ENCODE measurements at regions not wholly inside any gene's neighbourhood (a gene's known extent, or its start where the extent isn't known, plus 50 kb on each side); places are given as distances from the start of the nearest gene placed in this dataset.

- Histone ChIP-seq H3K27me3 (ENCODE audit: control insufficient read depth in 5 of 5, insufficient read depth in 4 of 5, low read length in 5 of 5) (no peaks in the 10 kb centered on the region), H3K27ac (ENCODE audit: low read depth, low read length) (no peak overlapping the region), H3K9ac (ENCODE audit: low read length in 5 of 5) (no peak overlapping the region), H3K36me3 (ENCODE audit: control insufficient read depth in 5 of 5, insufficient read depth in 5 of 5, low read length in 5 of 5) (no peaks in the 10 kb centered on the region), H3K9me3 (ENCODE audit: control insufficient read depth in 5 of 5, low read length in 5 of 5) (no peaks in the 10 kb centered on the region), H3K4me3 (ENCODE audit: low read depth in 1 of 5, low read length in 5 of 5) (no peak overlapping the region), H3K4me1 (ENCODE audit: control insufficient read depth in 5 of 5, insufficient read depth in 5 of 5, low read length in 5 of 5) (no peaks in the 10 kb centered on the region)
These were observed 338.0 kb downstream of the EFNB2 start for GRCh38 chr13:106197496-106197895.

GRCh38 chr13:106187501-106188095 is 347.9 kb downstream of the EFNB2 start:
- Histone ChIP-seq H3K4me3 (ENCODE audit: low read depth in 1 of 5, low read length in 5 of 5) (no peak overlapping the region), H3K27ac (ENCODE audit: low read depth, low read length) (no peak overlapping the region)

DNA sequence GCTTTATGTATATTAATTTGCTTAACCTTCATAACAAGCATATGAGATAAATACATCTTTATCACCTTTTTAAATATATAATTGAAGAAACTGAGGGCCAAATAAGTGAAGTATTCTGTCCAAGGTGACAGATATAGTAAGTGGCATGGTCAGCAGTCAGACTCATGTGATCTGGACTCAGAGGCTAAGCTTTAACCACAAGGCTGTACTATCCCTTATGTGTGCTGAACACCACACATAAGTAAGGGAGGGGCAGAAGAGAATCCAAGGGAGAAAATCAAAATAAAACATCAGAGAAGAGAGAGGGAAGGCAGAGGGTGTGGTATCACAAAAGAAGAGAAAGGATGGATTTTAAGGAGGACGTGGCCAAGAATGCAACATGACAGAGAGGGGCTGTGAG is 348.4 kb downstream of the EFNB2 start:
- H3K4me3 ChIP-seq (ENCODE audit: low read depth in 1 of 5, low read length in 5 of 5), result no peak overlapping the region
- no peak overlapping the region for H3K27ac ChIP-seq (ENCODE audit: low read depth, low read length)
- H3K9me3 ChIP-seq (ENCODE audit: control insufficient read depth in 5 of 5, low read length in 5 of 5), result peaks cover 0 to 4% (median 0%) of the 10 kb centered on the region in 5 donors
- no peak overlapping the region for H3K9ac ChIP-seq (ENCODE audit: low read length in 5 of 5)
- no peaks in the 10 kb centered on the region for H3K27me3 ChIP-seq (ENCODE audit: control insufficient read depth in 5 of 5, insufficient read depth in 4 of 5, low read length in 5 of 5)
- H3K36me3 ChIP-seq (ENCODE audit: control insufficient read depth in 5 of 5, insufficient read depth in 5 of 5, low read length in 5 of 5), result no peaks in the 10 kb centered on the region
- no peaks in the 10 kb centered on the region for H3K4me1 ChIP-seq (ENCODE audit: control insufficient read depth in 5 of 5, insufficient read depth in 5 of 5, low read length in 5 of 5)

More at GRCh38 chr13:106187501-106188095, 347.9 kb downstream of the EFNB2 start:
- H3K4me1 ChIP-seq (ENCODE audit: control insufficient read depth in 5 of 5, insufficient read depth in 5 of 5, low read length in 5 of 5), result no peaks in the 10 kb centered on the region
- no peak overlapping the region for H3K9ac ChIP-seq (ENCODE audit: low read length in 5 of 5)
- no peaks in the 10 kb centered on the region for H3K27me3 ChIP-seq (ENCODE audit: control insufficient read depth in 5 of 5, insufficient read depth in 4 of 5, low read length in 5 of 5)
- peaks cover 0 to 4% (median 0%) of the 10 kb centered on the region in 5 donors for H3K9me3 ChIP-seq (ENCODE audit: control insufficient read depth in 5 of 5, low read length in 5 of 5)
- no peaks in the 10 kb centered on the region for H3K36me3 ChIP-seq (ENCODE audit: control insufficient read depth in 5 of 5, insufficient read depth in 5 of 5, low read length in 5 of 5)

DNA sequence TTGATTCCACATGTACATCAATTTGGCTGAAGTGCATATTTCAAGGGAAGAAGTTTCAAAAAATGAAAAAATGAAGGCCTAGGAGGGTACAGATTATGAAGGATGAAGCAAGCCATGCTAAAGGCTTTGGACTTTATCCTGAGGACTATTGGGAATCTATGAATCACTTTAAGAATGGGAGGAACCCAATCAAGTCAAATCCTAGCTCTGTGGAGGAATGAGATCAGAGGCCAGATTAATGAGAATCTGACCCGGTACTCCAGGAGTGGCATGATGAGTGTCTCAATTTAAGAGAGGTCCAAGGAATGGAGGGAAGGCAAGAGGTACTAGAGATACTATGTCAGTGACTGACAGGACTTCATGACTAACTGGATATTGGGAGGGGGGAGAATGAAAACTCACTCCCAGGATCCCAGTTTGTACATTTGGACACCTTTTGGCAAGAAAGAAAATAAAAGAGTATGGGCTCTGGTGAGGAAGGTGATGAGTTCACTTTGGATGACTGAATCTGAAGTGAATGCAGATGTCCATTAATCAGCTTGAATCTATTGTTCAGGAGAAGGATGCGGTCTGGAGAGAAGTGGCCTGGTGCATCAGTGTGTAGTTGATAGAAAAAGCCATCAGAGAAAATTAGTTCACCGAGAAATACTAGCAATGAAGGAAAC is 349.0 kb downstream of the EFNB2 start:
- H3K36me3 ChIP-seq (ENCODE audit: control insufficient read depth in 5 of 5, insufficient read depth in 5 of 5, low read length in 5 of 5), result no peaks in the 10 kb centered on the region
- H3K4me1 ChIP-seq (ENCODE audit: control insufficient read depth in 5 of 5, insufficient read depth in 5 of 5, low read length in 5 of 5), result no peaks in the 10 kb centered on the region
- H3K9me3 ChIP-seq (ENCODE audit: control insufficient read depth in 5 of 5, low read length in 5 of 5), result peaks cover 0 to 4% (median 0%) of the 10 kb centered on the region in 5 donors
- no peak overlapping the region for H3K4me3 ChIP-seq (ENCODE audit: low read depth in 1 of 5, low read length in 5 of 5)
- H3K27ac ChIP-seq (ENCODE audit: low read depth, low read length), result no peak overlapping the region
- H3K27me3 ChIP-seq (ENCODE audit: control insufficient read depth in 5 of 5, insufficient read depth in 4 of 5, low read length in 5 of 5), result no peaks in the 10 kb centered on the region
- no peak overlapping the region for H3K9ac ChIP-seq (ENCODE audit: low read length in 5 of 5)

DNA sequence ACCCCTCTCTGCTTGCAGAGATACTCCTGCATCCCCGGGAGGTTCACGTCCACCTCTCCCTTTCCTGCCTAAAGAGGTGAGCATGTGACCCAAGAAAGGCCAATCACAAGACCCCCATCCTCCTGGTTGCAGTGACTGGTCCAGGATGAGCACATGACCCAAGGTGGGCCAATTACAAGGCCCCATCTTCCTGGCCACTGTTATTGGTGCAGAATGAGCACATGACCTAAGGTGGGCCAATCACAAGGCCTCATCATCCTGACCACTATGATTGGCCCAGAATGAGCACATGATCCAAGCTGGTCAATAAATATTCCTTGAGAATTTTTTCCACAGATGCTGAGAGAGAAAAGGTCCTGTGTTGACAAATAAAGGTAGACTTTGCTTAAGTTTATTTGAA is 350.7 kb downstream of the EFNB2 start:
- no peaks in the 10 kb centered on the region for H3K27me3 ChIP-seq (ENCODE audit: control insufficient read depth in 5 of 5, insufficient read depth in 4 of 5, low read length in 5 of 5)
- H3K27ac ChIP-seq (ENCODE audit: low read depth, low read length), result no peak overlapping the region
- H3K36me3 ChIP-seq (ENCODE audit: control insufficient read depth in 5 of 5, insufficient read depth in 5 of 5, low read length in 5 of 5), result no peaks in the 10 kb centered on the region
- H3K9me3 ChIP-seq (ENCODE audit: control insufficient read depth in 5 of 5, low read length in 5 of 5), result peaks cover 2 to 12% (median 4%) of the 10 kb centered on the region in 5 donors
- H3K9ac ChIP-seq (ENCODE audit: low read length in 5 of 5), result no peak overlapping the region
- no peaks in the 10 kb centered on the region for H3K4me1 ChIP-seq (ENCODE audit: control insufficient read depth in 5 of 5, insufficient read depth in 5 of 5, low read length in 5 of 5)
- no peak overlapping the region for H3K4me3 ChIP-seq (ENCODE audit: low read depth in 1 of 5, low read length in 5 of 5)

GRCh38 chr13:106183410-106184065 is 351.9 kb downstream of the EFNB2 start:
- Histone ChIP-seq H3K9me3 (ENCODE audit: control insufficient read depth in 5 of 5, low read length in 5 of 5) (peaks cover 2 to 13% (median 4%) of the 10 kb centered on the region in 5 donors), H3K4me3 (ENCODE audit: low read depth in 1 of 5, low read length in 5 of 5) (no peak overlapping the region), H3K36me3 (ENCODE audit: control insufficient read depth in 5 of 5, insufficient read depth in 5 of 5, low read length in 5 of 5) (no peaks in the 10 kb centered on the region), H3K9ac (ENCODE audit: low read length in 5 of 5) (no peak overlapping the region), H3K4me1 (ENCODE audit: control insufficient read depth in 5 of 5, insufficient read depth in 5 of 5, low read length in 5 of 5) (no peaks in the 10 kb centered on the region), H3K27me3 (ENCODE audit: control insufficient read depth in 5 of 5, insufficient read depth in 4 of 5, low read length in 5 of 5) (no peaks in the 10 kb centered on the region), H3K27ac (ENCODE audit: low read depth, low read length) (no peak overlapping the region)

DNA sequence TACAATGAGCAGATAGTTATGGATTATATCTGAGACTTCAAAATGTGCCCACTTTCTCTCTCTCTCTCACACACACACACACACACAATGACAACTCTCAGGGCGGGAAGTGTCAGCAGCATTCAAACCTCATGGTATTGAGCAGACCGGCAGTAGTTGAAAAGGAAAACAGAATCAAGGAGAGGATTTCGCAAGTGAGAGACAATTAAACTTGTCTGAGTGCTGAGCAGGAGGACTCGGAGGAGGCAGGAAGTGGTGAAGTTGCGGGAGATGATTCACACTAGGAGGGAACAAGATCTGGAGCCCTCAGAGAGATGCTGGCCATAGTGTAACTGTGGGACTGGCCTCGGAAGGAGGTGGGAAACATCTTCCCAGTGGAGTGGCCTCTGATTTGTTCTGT is 353.1 kb downstream of the EFNB2 start:
- H3K4me1 ChIP-seq (ENCODE audit: control insufficient read depth in 5 of 5, insufficient read depth in 5 of 5, low read length in 5 of 5), result no peaks in the 10 kb centered on the region
- peaks cover 2 to 13% (median 4%) of the 10 kb centered on the region in 5 donors for H3K9me3 ChIP-seq (ENCODE audit: control insufficient read depth in 5 of 5, low read length in 5 of 5)
- H3K9ac ChIP-seq (ENCODE audit: low read length in 5 of 5), result no peak overlapping the region
- H3K36me3 ChIP-seq (ENCODE audit: control insufficient read depth in 5 of 5, insufficient read depth in 5 of 5, low read length in 5 of 5), result no peaks in the 10 kb centered on the region
- H3K27ac ChIP-seq (ENCODE audit: low read depth, low read length), result no peak overlapping the region
- no peaks in the 10 kb centered on the region for H3K27me3 ChIP-seq (ENCODE audit: control insufficient read depth in 5 of 5, insufficient read depth in 4 of 5, low read length in 5 of 5)
- H3K4me3 ChIP-seq (ENCODE audit: low read depth in 1 of 5, low read length in 5 of 5), result no peak overlapping the region

DNA sequence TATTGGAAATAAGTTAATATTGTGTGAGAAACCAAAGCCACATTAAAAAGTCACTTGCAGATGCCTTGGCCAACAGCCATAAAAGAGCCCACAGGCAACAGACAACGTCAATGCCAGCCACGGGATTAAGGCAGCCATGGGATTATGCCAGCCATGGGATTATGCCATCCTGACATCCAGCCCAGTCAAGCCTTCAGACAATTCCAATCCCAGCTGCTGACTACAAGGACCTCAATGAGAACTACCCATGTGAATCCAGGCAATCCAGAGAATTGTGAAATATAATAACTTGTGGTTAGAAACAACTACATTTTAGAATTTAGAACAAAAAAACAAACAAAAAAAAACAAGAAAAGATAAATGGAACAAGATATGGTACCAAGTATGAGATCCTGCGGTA is 356.6 kb downstream of the EFNB2 start:
- Histone ChIP-seq H3K36me3 (ENCODE audit: control insufficient read depth in 5 of 5, insufficient read depth in 5 of 5, low read length in 5 of 5) (no peaks in the 10 kb centered on the region), H3K9me3 (ENCODE audit: control insufficient read depth in 5 of 5, low read length in 5 of 5) (peaks cover 0 to 9% (median 4%) of the 10 kb centered on the region in 5 donors), H3K4me1 (ENCODE audit: control insufficient read depth in 5 of 5, insufficient read depth in 5 of 5, low read length in 5 of 5) (no peaks in the 10 kb centered on the region), H3K27ac (ENCODE audit: low read depth, low read length) (no peak overlapping the region), H3K27me3 (ENCODE audit: control insufficient read depth in 5 of 5, insufficient read depth in 4 of 5, low read length in 5 of 5) (no peaks in the 10 kb centered on the region), H3K4me3 (ENCODE audit: low read depth in 1 of 5, low read length in 5 of 5) (no peak overlapping the region), H3K9ac (ENCODE audit: low read length in 5 of 5) (no peak overlapping the region)

GRCh38 chr13:106177146-106177545 is 358.3 kb downstream of the EFNB2 start:
- Histone ChIP-seq H3K27me3 (ENCODE audit: control insufficient read depth in 5 of 5, insufficient read depth in 4 of 5, low read length in 5 of 5) (no peaks in the 10 kb centered on the region), H3K9ac (ENCODE audit: low read length in 5 of 5) (no peak overlapping the region), H3K4me3 (ENCODE audit: low read depth in 1 of 5, low read length in 5 of 5) (no peak overlapping the region), H3K9me3 (ENCODE audit: control insufficient read depth in 5 of 5, low read length in 5 of 5) (peaks cover 0 to 9% (median 4%) of the 10 kb centered on the region in 5 donors), H3K36me3 (ENCODE audit: control insufficient read depth in 5 of 5, insufficient read depth in 5 of 5, low read length in 5 of 5) (no peaks in the 10 kb centered on the region), H3K27ac (ENCODE audit: low read depth, low read length) (no peak overlapping the region), H3K4me1 (ENCODE audit: control insufficient read depth in 5 of 5, insufficient read depth in 5 of 5, low read length in 5 of 5) (no peaks in the 10 kb centered on the region)

- Histone ChIP-seq H3K9me3 (ENCODE audit: control insufficient read depth in 5 of 5, low read length in 5 of 5) (peaks cover 0 to 9% (median 4%) of the 10 kb centered on the region in 5 donors), H3K27me3 (ENCODE audit: control insufficient read depth in 5 of 5, insufficient read depth in 4 of 5, low read length in 5 of 5) (no peaks in the 10 kb centered on the region), H3K36me3 (ENCODE audit: control insufficient read depth in 5 of 5, insufficient read depth in 5 of 5, low read length in 5 of 5) (no peaks in the 10 kb centered on the region), H3K4me1 (ENCODE audit: control insufficient read depth in 5 of 5, insufficient read depth in 5 of 5, low read length in 5 of 5) (no peaks in the 10 kb centered on the region), H3K4me3 (ENCODE audit: low read depth in 1 of 5, low read length in 5 of 5) (no peak overlapping the region), H3K27ac (ENCODE audit: low read depth, low read length) (no peak overlapping the region), H3K9ac (ENCODE audit: low read length in 5 of 5) (no peak overlapping the region)
These were observed 359.3 kb downstream of the EFNB2 start for GRCh38 chr13:106176117-106176516.

Data from subcutaneous abdominal adipose tissue (tissue), 5 donors.